CD4-positive, alpha-beta T cell treated with Interleukin-17A for 4 hours (primary cell): ENCODE measurements at regions not wholly inside any gene's neighbourhood (a gene's known extent, or its start where the extent isn't known, plus 50 kb on each side); places are given as distances from the start of the nearest gene placed in this dataset.
A peak's percentile ranks its signal among the peaks of the same experiment; 100 is the strongest.

Source experiments
- DNase-seq: peaks from one replicate; pipeline ENCODE4 v3.0.0-alpha.2; 2020; ENCODE audit warnings: mixed read lengths

DNA sequence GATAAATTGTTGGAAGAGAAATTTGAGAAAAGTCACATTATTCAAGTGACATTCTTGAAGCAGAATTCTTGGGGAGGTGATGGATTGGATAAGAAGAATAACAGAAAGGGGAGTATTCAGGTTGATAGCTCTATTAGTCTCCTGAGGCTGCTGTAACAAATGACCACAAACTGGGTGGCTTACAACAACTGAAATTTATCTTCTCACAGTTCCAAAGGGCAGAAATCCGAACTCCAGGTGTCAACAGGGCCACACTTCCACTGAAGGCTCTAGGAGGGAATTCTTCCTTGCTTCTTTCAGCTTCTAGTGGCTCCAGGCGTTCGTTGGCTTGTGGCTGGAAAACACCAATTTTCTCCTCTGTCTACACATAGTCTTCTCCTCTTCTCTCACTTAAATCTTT, 99.8 kb downstream of the TES start:
- no peak for DNase-seq

DNA sequence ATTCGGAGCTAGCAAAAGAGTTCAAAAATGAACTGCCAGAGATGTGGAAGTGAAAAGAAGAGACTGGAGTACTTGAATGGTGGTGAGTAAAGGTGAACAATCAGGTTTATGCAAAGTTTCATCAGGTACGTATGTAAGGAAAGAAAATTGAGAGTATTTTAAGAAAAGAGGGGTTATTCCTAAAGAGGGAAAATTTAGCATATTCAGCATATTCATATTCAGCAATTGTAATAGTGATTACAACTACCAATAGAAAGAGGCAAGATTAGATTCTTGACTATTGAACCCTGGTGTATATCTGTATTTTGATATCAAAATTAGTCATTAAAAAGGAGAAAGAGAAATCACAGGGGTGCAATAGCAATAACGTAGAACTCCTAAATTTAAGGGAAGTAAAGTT, 100.9 kb downstream of the TES start:
- no peak for DNase-seq

DNA sequence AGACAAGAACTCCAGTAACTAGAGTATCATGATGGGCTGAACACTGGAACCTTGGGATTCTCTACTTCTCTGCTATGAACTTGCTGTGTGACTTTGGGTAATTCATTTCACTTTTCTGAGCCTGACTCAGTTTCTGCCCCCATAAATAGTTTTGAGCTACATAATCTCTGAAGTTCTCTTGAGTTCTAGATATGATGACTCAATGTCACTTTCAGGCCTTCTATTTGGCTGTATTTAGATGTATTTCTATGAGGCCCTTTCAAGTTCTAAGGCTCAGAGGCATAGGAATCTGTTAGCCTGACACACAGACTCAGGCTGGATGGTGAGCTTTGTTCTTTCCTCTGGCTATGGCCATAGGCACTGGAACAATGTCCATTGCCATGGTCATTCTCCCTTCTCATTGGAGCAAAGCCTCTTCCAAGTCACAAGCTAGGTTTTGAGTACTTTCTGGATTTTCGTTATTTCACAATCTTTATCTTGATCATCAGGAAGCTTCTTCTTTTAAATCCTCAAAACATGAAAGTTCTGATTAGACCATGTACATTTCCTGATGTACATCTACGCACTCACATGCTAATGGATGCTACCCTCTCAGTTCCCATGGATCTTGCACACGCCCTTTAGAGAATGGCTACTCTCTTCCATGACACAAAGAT, 101.6 kb downstream of the TES start:
- no peak for DNase-seq

DNA sequence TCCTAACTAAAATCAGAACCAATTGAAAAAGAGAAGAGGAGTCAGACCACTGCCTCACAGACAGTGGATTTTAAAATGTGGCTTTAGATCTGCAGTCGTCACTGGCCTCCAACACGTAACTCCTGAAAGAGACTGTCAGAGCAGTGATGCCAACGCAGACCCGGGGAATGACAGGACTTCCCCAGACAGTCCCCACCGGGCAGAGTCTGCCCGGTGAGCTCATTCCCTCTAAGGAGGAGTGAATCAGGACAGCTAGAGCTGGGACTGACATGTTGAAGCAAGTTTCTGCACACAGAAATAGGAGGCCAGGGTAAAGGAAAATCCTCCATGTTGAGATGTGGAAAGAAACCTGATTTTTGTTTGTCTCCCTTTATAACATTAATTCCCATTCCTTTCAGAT, 105.0 kb downstream of the TES start:
- DNase-seq = no peak

DNA sequence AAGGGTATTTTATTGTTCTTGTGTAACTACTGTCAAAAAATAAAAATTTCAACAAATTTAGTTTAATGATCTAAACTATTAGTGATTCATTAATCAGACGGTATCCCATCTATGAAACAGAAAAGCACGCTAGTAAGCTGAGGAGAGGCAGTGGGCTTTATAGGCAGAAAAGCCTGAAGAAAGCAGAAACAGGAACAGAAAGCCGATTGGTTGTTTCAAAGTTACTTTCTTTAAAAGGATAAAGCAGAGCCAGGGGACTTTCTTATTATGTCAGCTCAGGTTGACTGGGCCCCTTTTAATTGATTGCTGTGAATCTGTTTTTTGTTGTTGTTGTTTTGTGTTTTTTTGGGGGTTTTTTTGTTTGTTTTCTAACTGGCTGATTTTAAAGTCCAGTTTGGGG, 105.5 kb downstream of the TES start:
- no peak for DNase-seq

DNA sequence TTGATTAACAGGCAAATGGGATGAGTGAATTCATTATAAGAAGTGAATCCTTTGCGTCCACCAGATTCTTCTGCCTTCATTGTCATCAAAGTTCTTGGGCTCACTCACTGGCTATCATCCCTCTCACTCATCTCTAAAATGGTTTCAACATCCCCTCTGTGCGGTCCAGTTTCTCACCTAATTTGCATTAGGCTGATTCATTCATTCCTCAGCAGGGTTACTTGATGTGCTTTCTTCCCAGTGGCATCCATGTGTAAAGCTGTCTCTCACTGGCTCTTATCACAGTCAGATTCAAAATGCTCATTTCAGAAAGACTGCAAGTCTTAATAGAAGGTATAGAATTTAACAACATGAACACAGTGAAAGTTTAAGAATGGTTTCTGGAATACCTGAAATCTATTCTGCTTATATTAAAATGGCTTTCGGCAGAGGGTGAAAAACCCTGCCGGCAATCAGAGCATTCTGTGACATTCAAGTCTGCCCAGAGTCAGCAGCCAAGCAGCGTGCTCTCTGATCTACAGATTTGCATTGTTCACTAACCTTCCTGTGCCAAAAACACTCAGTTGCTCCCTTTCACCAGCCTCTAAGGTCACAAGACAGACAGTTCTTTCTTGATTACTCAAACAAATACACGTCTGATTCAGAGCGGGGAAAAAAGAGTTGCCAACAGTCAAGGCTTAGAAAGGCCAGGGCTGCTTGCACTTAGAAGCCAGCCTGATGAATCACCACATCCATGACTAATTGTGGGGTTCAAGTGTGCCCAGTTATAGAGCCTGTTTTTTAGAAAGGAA, 106.7 kb downstream of the TES start:
- DNase-seq = no peak

DNA sequence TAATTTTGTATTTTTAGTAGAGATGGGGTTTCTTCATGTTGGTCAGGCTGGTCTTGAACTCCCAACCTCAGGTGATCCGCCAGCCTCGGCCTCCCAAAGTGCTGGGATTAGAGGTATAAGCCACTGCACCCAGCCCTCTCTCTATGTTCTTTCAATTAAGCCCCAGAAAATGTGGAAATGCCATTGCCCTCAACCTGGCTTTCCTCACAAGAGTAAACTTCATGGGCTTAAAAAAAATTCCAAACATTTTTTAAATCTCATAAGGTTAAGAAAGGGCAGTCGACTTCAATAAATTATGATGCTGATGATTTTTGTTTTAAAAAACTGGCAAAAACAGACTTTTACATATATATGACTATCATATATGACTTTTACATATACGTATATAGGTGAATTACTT, 107.6 kb downstream of the TES start:
- DNase-seq = no peak

DNA sequence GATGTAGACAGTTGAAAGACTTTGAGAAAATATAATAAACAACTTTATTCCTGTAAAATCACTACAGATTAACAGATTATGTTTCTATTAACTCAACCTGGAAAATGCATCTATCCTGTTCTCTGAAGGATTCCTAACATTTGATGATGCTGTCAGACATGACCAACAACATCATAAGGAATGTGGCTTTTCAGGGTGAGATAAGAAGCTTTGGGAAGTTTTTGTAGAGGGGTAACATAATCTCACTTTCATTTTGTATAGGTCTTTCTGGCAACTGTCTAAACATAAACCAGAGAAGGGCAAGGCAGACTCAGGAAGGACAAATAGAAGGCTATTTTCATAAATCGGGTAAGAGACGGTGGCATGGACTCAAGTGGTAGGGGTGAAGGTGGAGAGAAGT, 112.2 kb downstream of the TES start:
- DNase-seq = no peak

DNA sequence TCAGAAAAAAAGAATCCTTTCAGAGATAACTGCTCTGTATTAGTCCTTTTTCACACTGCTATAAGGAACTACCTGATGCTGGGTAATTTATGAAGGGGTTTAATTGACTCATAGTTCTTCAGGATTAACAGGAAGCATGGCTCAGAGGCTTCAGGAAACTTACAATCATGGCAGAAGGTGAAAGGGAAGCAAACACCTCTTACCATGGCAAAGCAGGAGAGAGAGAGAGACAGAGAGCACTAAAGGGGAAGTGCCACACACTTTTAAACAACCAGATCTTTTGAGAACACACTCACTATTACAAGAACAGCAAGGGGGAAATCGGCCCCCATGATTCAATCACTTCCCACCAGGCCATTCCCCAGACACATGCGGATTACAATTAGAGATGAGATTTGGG, 114.2 kb downstream of the TES start:
- DNase-seq = no peak

DNA sequence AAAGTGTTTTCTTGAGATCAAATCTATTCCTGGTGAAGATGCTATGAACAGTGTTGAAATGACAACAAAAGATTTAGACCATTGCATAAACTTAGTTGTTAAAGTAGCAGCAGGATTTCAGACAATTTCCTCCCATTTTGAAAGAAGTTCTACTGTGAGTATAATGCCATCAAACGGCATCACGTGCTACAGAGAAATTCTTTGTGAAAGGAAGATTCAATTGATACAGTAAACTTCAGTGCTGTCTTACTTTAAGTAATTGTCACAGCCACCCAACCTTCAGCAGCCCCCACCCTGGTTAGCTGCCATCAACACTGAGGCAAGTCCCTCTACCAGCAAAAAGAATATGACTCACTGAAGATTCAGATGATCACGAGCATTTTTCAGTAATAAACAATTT, 115.2 kb downstream of the TES start:
- DNase-seq = no peak

DNA sequence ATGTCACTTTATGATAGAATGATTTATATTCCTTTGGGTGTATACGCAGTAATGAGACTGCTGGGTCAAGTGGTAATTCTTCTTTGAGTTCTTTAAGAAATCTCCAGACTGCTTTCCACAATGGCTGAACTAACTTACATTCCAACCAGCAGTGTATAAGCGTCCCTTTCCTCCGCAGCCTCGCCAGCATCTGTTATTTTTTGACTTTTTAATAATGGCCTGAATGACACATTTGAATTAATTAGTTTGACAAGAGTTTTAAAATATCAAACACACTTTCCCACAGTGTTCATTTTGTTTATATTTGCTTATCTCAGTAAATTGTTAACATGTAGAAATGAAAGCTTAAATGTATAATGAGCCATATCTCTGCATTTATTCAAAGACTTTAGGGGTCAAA, 116.8 kb downstream of the TES start:
- no peak for DNase-seq

DNA sequence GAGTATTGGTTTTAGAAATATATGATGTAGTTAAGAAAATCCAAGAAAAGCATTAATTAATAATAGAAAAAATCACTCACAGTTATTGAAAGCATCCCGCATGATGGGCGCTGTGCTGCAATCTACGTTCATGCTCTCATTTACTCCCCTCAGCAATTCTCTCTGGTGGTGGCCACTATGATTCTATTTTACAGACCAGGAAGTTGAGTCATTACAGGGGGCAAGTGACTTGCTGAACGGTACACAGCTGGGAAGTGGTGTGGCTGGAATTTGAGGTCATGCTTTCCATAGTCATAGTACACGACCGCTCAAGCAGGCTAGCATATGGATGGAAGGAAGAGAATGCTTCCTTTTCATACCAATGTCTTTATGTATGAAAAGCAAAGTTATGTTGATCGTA, 117.4 kb downstream of the TES start:
- DNase-seq = no peak

DNA sequence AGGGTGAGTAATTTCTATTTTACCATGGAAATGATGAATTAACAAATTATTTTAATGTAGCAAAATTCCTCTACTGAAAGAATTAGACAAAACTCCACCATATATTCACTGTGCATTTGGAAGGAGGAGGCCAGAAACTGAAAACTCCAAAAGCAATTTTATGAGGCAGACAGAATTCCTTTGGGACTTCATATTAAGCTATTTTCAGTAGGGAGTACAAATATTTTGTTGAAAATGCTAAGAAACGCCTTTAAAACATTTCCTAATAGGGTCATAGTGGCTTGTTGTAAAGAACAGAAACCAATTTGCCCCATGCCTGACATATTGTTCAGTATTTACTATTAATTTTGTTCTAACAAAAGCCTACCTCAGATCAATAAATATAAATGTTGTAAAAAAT, 117.8 kb downstream of the TES start:
- DNase-seq = no peak

DNA sequence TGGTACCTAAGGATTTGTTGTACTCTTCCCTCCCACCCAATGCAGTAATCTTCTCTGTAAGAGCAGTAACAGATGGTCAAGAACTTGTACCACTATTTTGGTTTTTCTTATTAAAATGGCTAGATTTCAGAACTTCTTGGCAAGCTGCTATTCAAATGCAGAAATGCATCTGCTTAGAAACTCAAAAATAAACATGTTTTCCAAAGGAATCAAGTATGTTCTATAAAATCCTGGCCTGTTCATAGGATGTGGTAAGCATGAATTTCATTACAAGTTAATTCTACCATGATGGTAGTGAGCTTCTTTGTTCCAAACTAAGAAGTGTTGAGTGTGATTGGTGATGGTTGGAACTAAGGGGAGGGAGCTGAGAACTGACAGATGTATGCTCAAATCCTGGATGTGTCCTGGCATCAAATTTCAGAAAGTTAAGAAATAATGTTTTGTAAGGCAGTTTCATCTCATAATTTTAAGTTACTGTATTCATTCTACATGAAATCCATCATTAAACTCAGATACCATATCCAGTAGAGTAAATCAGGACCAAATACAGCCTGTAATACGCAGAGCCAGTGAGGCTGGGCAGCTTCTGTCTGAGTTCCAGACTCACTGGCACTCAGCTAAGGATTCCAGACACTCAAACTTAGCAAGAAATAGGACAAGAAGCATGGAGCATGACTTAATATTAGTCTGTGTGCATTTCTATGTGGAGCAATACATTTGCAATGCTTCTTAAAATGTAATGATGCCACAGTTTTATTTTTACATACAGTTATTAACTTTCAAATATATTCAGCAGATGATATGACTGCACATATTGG, 119.6 kb downstream of the TES start:
- no peak for DNase-seq

DNA sequence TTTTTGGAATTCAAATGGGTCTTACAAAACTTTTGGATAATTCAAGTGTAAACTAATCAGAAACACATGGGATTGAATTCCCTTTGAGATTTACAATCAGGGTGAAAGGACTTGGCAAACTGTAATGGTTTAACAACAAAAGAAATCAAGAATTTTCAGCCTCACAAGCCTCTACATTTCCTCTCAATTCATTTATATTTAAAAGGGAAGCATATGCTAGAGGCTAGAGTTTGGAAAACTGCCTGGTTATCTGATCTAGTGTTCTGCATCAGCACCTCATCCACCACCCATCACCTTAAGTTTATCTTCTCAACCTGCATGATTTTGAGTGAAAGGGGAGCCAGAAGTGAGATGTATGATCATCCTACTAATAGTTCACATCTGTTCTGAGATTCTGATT, 120.7 kb downstream of the TES start:
- DNase-seq = no peak

DNA sequence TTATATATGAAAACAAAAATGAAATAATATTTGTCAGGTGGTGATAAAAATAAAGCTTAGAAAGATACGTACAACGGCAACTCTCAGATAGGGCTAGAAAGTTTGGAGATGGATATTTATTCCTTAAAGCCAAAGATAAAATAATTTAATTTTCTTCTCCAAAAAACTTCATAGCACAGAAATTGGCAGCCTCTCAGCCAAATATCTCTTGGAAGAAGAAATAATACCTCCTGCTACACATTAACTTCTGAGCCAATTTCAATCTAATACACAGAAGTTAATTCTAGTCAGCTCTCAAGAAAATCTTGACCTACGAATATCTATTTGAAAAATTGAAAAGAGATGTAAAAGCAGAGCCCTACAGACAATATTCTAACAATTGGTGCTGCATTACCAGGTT, 122.4 kb downstream of the TES start:
- DNase-seq = no peak

DNA sequence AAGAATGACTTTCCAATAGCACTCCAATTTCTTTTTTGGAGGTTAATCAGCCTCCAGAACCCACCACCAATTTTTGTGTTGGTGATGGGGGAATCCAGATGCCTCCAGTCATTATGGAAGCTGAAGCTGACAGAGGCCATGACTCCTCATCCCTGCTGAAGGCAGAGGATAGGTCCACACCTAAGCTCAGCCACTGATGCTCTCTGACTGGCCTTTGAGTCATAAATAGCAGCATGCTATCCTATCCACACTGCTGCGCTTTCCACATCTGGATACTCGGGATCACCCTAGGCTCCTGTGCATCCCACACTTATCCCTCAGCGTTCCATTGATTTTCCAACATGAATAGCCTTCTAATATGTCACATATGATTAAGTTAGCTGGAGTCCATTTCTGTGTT, 124.2 kb downstream of the TES start:
- DNase-seq = no peak

DNA sequence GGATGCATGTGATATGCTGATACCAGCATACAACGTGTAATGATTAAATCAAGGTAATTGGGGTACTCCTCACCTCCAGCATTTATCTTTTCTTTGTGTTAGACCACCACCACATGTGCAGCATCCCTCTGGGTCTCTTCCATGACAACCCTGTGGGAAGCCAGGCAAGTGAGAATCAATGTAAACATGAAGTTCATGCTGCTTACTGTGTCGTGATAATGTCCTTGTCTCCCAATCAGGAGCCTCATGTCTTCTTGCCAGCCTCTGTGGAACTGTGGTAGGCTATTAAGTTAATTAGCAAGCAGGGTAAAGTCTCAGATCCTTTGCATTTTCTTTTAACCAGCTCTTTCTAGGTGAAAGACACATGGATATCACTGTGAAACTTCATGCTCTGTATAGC, 126.7 kb downstream of the TES start:
- DNase-seq = no peak

DNA sequence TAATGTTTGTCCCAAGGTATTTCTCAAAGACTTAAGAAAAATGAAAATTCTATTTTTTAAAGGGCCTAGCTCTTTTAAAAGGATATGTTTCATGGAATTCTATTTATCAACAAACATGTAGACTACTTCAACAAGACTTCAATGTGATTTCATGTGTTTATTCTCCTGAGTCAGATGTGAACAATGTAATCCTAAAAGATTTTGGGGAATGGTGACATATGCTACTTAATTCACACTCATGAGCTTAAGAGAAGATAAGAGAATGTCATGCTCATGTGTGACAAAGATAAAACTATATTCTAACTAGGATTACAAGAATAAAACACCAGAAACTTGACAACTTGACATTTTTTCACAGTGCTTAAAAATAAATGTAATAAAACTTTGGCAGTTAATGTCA, 127.5 kb downstream of the TES start:
- no peak for DNase-seq

DNA sequence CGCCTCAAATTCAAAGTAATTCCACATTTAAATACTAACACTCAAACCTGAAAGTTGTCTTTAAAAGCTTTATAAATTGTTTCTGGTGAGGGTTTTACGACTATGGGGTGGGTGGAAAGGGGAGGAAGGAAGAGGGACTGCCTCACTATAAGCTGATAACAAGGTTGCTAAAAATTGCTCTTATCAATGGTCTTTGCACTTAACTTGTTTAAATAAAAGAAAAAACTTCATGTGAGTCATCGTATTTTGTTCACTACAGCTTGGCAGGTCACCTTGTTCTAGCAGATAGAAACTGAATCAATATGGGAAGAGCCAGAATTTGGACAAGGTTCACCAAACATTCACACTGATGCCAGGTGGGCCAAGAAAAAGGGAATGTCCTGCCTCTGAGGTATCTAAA, 129.2 kb downstream of the TES start:
- DNase-seq = no peak

DNA sequence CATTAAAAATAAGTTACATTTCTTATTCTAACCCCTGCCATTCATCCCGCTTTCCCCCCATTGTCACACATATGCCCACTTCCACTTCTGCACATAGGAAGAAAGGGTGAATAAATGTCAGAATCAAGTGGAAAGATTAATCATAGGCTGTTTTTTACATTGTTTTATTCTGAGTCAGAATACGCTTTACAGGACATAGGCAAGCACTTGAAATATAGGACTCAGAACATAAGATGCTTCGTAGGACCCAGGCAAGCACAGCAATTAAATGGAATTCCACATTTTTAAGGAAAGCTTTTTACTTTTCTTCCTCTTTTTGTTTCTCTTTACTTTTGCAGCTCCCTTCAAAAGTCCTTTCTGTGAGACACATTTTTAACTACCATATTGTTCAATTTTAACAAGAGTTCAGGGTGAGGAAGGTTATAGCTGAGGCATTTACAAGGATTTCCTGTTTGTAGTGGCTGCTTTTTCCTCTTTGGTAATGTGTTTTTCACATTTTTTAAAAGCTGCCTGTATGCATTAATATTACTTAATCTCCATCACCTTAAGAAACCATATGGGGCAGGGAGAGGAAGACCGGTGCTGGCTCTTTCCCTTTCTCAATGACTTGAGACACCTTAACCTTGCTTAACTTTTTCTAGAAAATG, 130.0 kb downstream of the TES start:
- no peak for DNase-seq

DNA sequence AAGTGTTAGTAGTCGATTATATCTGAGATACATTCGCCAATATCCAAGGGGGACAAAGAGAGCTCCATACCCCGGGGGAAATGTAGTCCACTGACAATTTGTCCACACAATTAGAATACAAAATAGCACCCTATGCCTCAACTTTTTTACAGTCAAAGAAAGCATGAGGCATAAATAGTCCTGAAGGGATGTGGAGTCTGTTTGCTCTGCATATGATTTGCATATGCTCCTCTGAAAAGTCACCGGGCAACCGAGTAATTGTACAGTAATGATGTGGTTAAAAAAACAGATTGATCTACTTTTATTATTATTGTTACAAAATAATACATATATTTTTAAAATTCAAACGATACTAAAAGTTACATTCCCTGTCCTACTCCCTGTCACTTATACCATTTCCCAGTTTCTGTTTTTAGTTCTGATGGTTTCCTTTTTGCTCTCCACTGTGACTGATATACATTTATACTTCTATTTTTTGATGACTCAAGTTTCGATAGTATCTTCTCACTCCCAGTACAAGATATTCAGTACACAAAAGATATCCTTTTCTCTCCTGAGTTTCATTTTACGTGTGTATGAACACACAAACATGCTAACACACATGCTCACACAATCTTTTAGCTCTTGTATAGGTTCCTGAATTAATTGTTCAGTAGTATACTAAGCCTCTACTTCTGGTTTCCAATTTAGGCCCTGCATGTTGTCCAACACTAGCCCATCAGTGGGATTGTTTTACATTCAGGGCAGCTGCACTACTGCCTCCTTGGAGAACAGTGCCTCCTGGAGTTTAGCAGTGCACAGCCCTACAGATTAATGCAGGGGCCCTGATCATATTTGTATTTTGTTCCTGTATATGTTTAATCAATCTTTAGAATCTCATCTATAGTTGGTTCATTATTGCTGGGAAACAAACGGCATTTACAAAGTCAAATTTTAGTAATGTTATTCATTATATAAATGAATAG, 130.9 kb downstream of the TES start:
- DNase-seq = peak; percentile 3
